GM20000 (cell line): ENCODE measurements at regions not wholly inside any gene's neighbourhood (a gene's known extent, or its start where the extent isn't known, plus 50 kb on each side); places are given as distances from the start of the nearest gene placed in this dataset.

Experiments
- DNase-seq: peaks from one replicate; pipeline ENCODE4 v3.0.0; 2012; ENCODE audit warnings: low spot score
- CTCF ChIP-seq: IDR thresholded peaks from 2 replicates; pipeline ENCODE4 v1.5.1; 2012; ENCODE audit warnings: mild to moderate bottlenecking, control low read depth; ENCODE audit errors: extremely low read depth, missing control alignments

DNA sequence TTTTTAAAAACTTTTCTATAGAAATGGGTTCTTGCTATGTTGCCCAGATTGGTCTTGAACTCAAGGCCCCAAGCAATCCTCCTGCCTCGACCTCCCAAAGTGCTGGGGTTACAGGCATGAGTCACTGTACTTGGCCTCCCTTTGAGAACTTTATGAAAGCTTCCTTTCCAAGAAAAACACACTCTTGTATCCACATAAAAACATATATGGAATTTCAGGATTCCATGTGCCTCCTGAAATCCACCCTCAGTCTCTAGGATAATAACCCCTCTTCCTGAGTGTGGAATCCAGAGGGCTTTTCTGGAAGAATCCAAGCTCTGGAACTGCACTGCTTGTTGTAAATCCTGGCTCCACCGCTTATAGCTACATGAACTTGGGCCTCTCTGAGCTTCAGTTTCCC, 53.2 kb upstream of the MRTFB start:
- TF ChIP-seq CTCF, result no peak
- no peak for DNase-seq

DNA sequence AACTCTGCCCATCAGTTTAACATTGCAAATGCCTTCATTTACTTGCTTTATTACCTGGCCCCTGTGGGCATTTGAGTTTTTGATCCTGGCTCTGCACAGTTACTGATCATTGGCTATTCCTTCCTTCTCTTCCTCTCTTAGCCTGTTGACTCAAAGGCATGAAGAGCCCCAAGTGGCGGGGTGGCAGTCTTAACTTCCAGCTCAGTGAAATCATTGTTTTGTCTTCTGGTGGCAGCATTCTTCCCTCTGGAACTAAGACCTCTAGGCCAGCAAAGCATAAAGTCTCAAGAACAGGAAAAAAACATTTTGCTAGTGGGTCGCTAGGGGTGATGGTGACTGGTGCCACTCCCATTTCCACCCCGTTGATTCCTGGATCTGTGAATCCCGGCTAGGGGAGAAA, 52.3 kb upstream of the MRTFB start:
- no peak for TF ChIP-seq CTCF

DNA sequence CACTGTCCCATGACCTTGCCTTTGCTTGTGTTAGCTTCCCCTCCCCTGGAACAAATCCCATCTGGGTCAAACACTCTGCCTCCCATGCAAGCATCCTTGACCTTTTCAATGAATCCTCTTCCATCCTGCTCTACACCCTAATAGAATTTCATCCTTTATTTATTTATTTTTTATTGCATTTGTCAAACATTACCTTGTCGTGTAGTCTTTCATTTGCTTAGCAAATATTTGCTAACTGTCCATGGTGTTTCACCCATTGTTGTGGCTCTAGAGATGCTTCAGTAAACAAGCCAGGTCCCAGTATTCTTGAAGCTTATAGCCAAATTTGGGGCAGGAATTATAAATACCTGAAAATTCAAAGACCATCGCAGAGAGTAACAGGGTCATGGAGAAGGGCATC, 51.0 kb upstream of the MRTFB start:
- DNase-seq, result no peak
- no peak for TF ChIP-seq CTCF

More for the DNA sequence above, 52.3 kb upstream of the MRTFB start:
- DNase-seq, result no peak
